GM12891 (cell line): ENCODE measurements at regions not wholly inside any gene's neighbourhood (a gene's known extent, or its start where the extent isn't known, plus 50 kb on each side); places are given as distances from the start of the nearest gene placed in this dataset.

Source experiments
- POLR2A ChIP-seq: IDR thresholded peaks from 2 replicates; pipeline ENCODE4 v1.6.1; 2011; ENCODE audit warnings: low read depth, low read length, control low read depth
- POLR2AphosphoS5 ChIP-seq: IDR thresholded peaks from 2 replicates; pipeline ENCODE4 v1.6.1; 2011; ENCODE audit warnings: low read depth, low read length, control low read depth
- POU2F2 ChIP-seq: IDR thresholded peaks from 2 replicates; pipeline ENCODE4 v1.6.1; 2011; ENCODE audit warnings: low read depth, mild to moderate bottlenecking, control low read depth, low read length, moderate library complexity
- TAF1 ChIP-seq: IDR thresholded peaks from 2 replicates; pipeline ENCODE4 v1.6.1; 2011; ENCODE audit warnings: low read depth, low read length, control low read depth

DNA sequence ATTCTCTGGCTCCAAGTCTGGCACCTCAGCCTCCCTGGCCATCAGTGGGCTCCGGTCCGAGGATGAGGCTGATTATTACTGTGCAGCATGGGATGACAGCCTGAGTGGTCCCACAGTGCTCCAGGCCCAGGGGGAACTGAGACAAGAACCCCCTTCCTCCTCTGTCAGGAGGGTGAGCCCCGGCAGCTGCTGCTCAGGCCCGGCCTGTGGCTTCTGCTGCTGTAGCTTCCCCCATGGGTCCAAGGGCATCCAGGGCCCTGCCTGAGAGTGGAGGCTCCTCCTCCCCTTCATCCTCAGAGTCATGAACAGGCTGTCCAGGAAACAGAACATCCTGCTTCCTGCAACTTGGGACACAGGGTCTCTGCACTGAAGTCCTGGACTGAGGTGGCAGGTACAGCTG lies 113.6 kb downstream of the VPREB1 start:
- TF ChIP-seq TAF1 (no peak), POLR2A (no peak), POLR2AphosphoS5 (no peak), POU2F2 (no peak)
